Calu3 (cell line): ENCODE measurements at regions not wholly inside any gene's neighbourhood (a gene's known extent, or its start where the extent isn't known, plus 50 kb on each side); places are given as distances from the start of the nearest gene placed in this dataset.

Experiments
- BruUV-seq: library from RNA; stranded (reverse); fragments of 400-500 nt; replicated peaks from 2 replicates; lab custom pipeline; 2021; lab: Mats Ljungman, UMichigan
- CTCF ChIA-PET: fragments of 300-600 bp; sonication (Branson Sonifier 250); formaldehyde crosslinking; loops from one replicate; lab custom pipeline; 2022; ENCODE audit warnings: antibody characterized with exemption; lab: Charles Lee
- DNase-seq: peaks from one replicate; pipeline ENCODE4 v3.0.0; 2022
- H3K27ac Mint-ChIP-seq: one replicate; pipeline ENCODE4 v1.8.0; 2022; ENCODE audit warnings: mixed read lengths; ENCODE audit not compliant: unreplicated experiment
- H3K27me3 Mint-ChIP-seq: one replicate; pipeline ENCODE4 v1.8.0; 2022; ENCODE audit warnings: mixed read lengths; ENCODE audit not compliant: unreplicated experiment
- H3K36me3 Mint-ChIP-seq: one replicate; pipeline ENCODE4 v1.8.0; 2022; ENCODE audit warnings: mild to moderate bottlenecking, moderate library complexity, mixed read lengths; ENCODE audit not compliant: insufficient read depth, unreplicated experiment
- H3K4me1 Mint-ChIP-seq: one replicate; pipeline ENCODE4 v1.8.0; 2022; ENCODE audit warnings: mild to moderate bottlenecking, low read depth, mixed read lengths; ENCODE audit not compliant: unreplicated experiment
- H3K4me3 Mint-ChIP-seq: one replicate; pipeline ENCODE4 v1.8.0; 2022; ENCODE audit warnings: mild to moderate bottlenecking, low read depth, moderate library complexity, mixed read lengths; ENCODE audit not compliant: unreplicated experiment
- H3K9me3 Mint-ChIP-seq: one replicate; pipeline ENCODE4 v1.8.0; 2022; ENCODE audit warnings: low read depth, mixed read lengths; ENCODE audit not compliant: unreplicated experiment
- CTCF ChIP-seq: fragments of 200-600 bp; IDR thresholded peaks from one replicate; pipeline ENCODE4 v1.8.0; 2022; ENCODE audit warnings: antibody characterized with exemption; ENCODE audit not compliant: unreplicated experiment
- intact Hi-C: fragments of 100-400 bp; cut with micrococcal nuclease; formaldehyde crosslinking; loops from one replicate; pipeline ENCODE4 v1.10.0; 2022; ENCODE audit not compliant: unreplicated experiment

GRCh38 chr4:130640592-130640991 is 1544.6 kb downstream of the C4orf33 start:
- Mint-ChIP-seq H3K4me3 (no peak overlapping the region), H3K4me1 (no peaks in the 10 kb centered on the region), H3K9me3 (no peaks in the 10 kb centered on the region), H3K36me3 (no peaks in the 10 kb centered on the region), H3K27ac (no peak overlapping the region), H3K27me3 (no peaks in the 10 kb centered on the region)
- BruUV-seq, result no TSS peak
- CTCF ChIA-PET, result no interaction called here
- DNase-seq, result no peak
- TF ChIP-seq CTCF, result no peak
- intact Hi-C loops, result no loop called here

- Mint-ChIP-seq H3K9me3 (peaks cover 2% of the 10 kb centered on the region), H3K27me3 (no peaks in the 10 kb centered on the region), H3K36me3 (no peaks in the 10 kb centered on the region), H3K4me1 (peaks cover 17% of the 10 kb centered on the region), H3K27ac (no peak overlapping the region), H3K4me3 (no peak overlapping the region)
- intact Hi-C loops, result no loop called here
- no peak for TF ChIP-seq CTCF
- no peak for DNase-seq
- CTCF ChIA-PET, result no interaction called here
- BruUV-seq, result no TSS peak
Observed at GRCh38 chr4:130646886-130647285, 1550.9 kb downstream of the C4orf33 start.

- peak overlapping the region; percentile 77 for H3K27ac Mint-ChIP-seq
- no TSS peak for BruUV-seq
- peaks cover 4% of the 10 kb centered on the region for H3K9me3 Mint-ChIP-seq
- H3K4me3 Mint-ChIP-seq, result peak overlapping the region; percentile 28
- TF ChIP-seq CTCF, result no peak
- DNase-seq, result no peak
- intact Hi-C loops, result no loop called here
- CTCF ChIA-PET, result no interaction called here
- H3K36me3 Mint-ChIP-seq, result no peaks in the 10 kb centered on the region
- H3K4me1 Mint-ChIP-seq, result peaks cover 17% of the 10 kb centered on the region
- H3K27me3 Mint-ChIP-seq, result no peaks in the 10 kb centered on the region
Observed at GRCh38 chr4:130648570-130648969, 1552.6 kb downstream of the C4orf33 start.

GRCh38 chr4:130653842-130654241 is 1557.9 kb downstream of the C4orf33 start:
- no peak for TF ChIP-seq CTCF
- DNase-seq, result no peak
- Mint-ChIP-seq H3K4me1 (peaks cover 17% of the 10 kb centered on the region), H3K4me3 (no peak overlapping the region), H3K36me3 (no peaks in the 10 kb centered on the region), H3K27me3 (no peaks in the 10 kb centered on the region), H3K27ac (no peak overlapping the region), H3K9me3 (peaks cover 4% of the 10 kb centered on the region)
- no TSS peak for BruUV-seq
- CTCF ChIA-PET, result interaction anchor here (0.7 kb wide), 1 partner anchor 1742 kb away, joined by 4 read pairs; no protein-coding TSS in a partner anchor
- intact Hi-C loops, result no loop called here
